Activated effector memory CD4-positive, alpha-beta T cell treated with Interleukin-2 at 50 U/mL for 16 hours (primary cell): ENCODE measurements at regions not wholly inside any gene's neighbourhood (a gene's known extent, or its start where the extent isn't known, plus 50 kb on each side); places are given as distances from the start of the nearest gene placed in this dataset.
"Not testable (repeated sequence)": the region's sequence is repeated elsewhere in the genome, so short reads cannot be mapped to it uniquely, and the experiment has no call there.

Experiments
- DNase-seq: peaks from one replicate; pipeline ENCODE4 v3.0.0-alpha.2; 2020

DNA sequence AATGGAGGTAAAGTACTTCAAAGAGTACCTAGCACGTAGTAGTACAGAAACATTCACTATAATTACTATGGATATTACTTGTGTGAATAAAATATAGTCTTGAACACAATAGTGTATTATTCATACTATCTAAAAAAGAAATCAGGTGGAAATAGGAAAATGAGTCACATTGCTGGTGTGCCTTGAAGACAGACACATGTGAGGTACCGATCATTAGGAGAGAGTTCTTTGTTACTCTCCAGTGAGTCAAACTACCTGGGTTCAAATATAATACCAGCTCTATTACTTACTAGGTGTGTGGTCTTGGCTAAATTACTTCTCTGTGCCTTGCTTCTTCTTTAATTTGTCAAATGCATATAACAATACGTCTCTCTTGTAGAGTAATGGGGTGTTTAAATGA is 50.8 kb upstream of the BEND6 start:
- DNase-seq: no peak

DNA sequence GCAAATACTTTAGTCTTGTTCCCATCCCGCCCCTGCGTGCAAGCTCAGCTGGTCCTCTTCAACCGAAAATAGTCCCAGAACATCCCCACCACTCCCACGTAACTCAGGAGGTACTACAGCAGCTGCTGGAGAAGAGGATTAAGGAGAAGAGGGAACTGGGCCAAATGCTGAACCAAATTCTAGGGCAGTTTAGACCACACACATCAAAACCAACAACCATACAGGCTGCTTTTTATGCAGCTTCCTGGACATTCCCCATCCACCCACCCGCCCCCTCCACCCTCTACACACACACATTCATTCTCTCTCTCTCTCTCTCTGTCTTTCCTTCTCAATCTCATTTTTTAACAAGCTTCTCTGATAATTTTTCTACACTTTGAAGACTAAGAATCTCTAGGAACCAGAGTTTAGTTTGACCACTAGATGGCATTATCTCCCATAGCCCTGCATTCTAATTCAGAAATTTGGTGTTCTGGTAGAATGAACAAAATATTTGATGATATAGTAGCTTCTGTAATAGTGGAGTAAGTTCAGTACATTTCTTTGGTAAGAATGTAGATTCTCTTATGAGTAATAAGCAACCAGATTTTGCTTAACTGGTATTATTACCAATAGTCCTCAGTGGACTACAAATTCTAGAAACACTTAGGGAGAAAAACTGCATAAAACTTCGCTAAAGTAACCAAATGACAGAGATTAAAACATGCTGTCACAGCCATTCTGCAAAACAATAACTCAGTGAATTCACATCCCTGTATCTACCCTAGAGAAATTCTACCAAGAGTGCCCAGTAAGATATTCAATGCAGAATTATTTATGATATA is 52.1 kb upstream of the BEND6 start:
- no peak for DNase-seq

- no peak for DNase-seq
Observed at GRCh38 chr6:56900784-56901183, 54.1 kb upstream of the BEND6 start.

DNA sequence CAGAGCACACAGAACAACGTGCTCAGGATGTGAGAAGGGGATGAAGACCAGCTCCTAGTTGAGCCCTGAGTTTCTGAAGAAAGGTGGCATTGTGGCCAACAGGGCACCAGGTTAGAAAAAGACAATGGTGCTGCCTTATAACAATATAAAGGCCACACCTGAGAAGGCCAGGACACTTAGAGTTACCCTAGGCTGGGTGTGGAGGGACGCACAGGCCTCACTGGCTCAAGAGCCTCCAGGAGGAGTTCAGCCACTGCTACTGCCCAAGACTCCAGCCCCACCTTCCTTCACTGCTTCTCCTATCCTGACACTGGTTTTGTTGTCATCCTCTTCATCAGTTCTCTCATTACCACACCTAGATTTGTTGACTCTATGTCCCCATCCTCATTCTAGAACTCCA is 55.2 kb upstream of the BEND6 start:
- DNase-seq: no peak

DNA sequence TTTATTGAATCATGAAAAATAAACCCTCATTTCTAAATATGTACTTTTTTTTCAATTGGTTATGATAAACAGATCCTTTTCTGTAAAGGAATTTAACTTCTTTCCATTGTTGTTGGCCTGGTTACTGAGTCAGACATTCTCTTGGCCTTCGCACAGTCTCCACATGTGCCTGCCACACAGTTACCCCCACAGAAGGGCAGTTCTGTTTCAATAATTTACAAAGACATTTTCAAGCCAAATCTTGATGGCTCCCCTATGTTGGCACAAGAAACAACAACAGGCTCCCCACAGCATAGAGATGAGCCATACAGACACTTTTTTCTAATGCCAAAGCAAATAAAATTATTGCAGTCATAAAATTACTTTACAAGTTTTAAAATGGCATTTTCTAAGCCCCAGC is 55.6 kb upstream of the BEND6 start:
- no peak for DNase-seq

GRCh38 chr6:56897789-56898529 is 56.9 kb upstream of the BEND6 start:
- DNase-seq: no peak

GRCh38 chr6:56891754-56892153 is 63.2 kb upstream of the BEND6 start:
- DNase-seq: no peak

DNA sequence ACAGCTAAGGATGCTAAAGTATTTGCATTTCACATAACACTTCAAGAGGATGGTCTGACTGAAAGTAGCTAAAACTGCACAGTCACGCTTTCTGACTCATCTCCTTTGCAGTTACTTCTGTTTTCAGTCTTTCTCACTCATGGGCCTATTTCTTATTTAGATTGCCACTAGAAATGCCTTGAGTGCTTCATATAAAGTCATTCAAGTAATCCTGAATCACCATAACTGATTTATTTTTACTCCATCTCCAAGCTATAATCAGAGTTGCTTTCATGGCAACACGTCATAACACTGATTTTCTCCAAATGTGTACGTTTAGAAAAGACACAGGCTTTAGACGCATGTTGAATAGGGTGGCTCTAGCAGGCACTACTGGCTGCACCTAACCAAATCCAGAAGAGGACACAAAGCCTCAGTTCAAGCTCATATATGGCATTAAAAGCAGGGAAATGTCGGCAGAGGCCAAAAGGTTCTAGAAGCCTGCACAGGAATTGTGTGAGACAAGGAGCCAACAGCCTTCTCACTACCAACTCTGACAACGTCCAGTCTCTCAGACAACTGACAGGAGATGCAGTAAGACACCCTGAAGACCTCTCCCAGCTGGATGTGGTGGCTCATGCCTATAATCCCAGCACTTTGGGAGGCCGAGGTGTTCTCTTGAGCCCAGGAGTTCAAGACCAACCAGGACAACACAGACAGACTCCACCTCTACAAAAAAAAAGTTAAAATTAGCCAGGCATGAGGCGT is 64.1 kb upstream of the BEND6 start:
- DNase-seq: no peak

- no peak for DNase-seq
Observed at GRCh38 chr6:56890066-56890465, 64.8 kb upstream of the BEND6 start.

- DNase-seq: no peak
Observed at GRCh38 chr6:56889492-56889891, 65.4 kb upstream of the BEND6 start.

DNA sequence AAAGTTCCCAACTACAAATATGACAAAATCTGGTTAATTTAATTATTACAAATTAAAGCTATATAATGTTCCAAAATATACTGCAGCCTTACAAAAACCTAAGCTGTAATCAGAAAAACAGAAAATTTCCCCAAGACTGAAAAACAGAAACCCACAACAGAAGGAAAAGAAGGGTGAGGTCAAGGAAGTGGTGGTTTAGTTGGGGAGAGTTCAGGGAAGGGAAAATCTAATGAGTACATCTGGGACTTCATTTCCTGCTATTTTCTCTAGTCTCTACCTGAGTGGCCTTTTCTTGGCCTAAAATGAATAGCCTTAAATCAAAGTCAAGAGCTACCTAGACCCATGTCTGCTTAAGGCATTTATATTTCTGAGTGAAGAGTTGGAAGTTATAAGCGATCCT is 66.2 kb upstream of the BEND6 start:
- no peak for DNase-seq

GRCh38 chr6:56887086-56887485 is 67.8 kb upstream of the BEND6 start:
- no peak for DNase-seq

- DNase-seq: no peak
Observed at GRCh38 chr6:56877922-56878321, 77.0 kb upstream of the BEND6 start.

DNA sequence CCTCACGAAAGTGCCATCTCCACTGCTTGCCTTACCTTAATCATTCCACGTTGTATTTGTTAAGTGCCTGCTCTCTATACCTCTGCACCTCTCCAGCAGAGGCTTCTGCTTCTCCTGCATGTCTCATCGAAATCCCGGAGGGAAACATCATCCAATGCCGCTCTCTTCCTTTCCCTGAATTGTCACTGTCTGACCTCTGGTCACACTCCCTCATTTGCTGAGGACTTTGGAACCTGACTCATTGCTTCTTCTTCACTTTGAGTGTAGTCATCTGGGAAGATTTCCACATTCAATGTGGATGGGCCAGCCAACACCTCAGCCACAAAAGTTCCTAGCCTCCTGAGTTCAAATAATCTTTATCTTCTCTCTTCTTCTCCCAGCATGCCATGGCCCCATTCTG is 78.9 kb upstream of the BEND6 start:
- no peak for DNase-seq

DNA sequence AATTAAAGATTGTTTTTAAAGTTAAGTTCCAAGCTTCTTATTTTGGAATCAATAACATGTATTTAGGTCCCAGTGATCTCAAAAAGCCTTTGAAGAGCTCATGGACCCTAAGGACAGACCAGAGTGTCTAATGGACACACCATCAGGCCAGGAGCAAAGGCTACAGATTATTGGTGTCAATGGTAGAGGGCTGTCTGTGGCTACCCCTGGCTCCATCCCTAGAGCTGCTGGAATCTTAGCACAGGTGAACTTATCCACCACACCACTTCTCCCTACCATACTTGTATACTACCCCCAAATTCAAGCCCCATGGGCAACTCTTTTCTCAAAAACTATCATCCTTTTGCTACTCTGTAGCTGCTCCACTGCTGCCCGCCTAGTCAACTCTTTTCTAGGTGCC is 79.4 kb upstream of the BEND6 start:
- no peak for DNase-seq

GRCh38 chr6:56874328-56874727 is 80.6 kb upstream of the BEND6 start:
- no peak for DNase-seq

DNA sequence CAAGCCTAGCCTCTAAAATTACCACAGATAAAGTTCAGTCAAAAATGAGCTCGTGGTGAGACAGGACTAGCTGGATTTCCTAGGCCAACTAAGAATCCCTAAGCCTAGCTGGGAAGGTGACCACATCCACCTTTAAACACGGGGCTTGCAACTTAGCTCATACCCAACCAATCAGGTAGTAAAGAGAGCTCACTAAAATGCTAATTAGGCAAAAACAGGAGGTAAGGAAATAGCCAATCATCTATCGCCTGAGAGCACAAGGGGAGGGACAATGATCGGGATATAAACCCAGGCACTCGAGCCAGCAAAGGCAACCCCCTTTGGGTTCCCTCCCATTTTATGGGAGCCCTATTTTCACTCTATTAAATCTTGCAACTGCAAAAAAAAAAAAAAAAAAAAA is 84.9 kb upstream of the BEND6 start:
- DNase-seq: not testable (repeated sequence)

GRCh38 chr6:56869346-56869745 is 85.6 kb upstream of the BEND6 start:
- no peak for DNase-seq

DNA sequence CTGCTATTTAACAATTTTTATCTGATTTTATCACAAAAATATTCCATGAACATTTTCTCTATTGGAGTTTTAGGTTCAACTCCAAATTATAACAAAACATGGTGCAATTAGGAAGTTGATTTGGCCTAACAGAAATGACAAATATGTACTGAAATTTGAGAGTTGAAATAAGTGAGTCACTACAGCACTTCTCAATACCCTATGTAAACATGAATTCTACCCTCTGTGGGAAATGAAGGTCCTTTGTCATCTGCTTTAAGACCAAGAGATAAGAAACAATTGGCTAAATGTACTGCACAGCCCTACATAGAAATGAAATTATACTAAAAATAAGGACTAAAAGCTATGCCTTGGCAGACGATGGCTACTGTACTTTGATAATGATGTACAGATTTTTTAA is 86.2 kb upstream of the BEND6 start:
- DNase-seq: no peak

DNA sequence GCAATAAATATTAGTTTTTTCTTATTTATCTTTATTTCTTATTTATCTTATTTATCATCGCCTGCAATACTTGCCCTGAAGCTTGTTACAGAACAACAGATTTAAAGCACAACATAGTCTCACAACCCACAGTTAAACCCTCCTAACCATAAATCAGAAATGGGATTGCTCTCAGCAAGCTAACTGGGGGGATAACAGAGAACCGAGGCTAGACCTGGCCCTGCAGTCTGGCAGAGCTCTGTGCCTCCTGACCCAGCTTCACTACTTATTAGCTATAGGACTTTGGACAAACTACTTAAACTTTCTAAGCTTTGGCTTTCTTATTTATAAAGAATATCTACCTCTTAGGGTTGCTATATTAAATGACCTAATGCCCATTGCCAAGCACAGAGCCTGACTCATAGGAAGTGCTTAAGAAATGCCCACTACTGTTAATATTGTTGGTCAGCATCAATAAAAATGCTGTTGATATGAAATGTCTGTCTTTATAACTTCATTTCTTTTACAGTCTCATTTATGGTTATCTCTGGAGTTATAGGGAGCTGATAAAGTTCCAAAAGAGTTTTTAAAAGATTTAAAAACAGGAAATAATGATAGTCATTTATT is 87.9 kb upstream of the BEND6 start:
- no peak for DNase-seq

DNA sequence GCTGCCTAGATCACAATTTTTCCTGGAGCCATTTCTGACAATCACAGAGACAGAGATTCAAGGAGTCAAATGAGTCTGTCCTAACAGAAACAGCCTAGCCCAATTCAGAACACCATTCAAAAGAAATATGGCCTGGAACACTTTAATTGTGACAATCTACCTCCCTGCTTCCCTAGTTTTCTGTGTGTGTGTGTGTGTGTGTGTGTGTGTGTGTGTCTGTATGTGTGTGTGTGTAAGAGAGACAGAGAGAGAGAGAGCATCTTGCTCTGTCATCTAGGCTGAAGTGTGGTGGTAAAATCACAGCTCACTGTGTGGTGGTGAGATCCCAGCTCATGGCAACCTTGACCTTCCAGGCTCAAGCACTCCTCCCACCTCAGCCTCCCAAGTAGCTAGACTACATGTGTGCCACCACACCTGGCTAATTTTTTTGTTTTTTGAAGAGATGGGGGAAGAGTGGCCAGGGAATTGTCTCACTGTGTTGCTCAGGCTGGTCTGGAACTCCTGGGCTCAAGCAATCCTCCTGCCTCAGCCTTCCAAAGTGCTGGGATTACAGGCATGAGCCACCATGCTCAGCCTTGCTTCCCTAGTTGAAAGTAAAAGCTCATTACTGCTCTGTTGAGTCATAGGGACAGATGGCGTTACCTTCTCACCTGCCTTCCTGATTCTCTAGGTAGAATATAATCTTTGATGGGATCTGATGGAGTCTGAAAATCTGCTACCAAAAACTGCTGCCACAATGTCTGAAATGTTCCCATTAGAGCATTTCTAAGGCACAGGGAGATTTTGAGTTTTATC is 89.6 kb upstream of the BEND6 start:
- DNase-seq: no peak

- DNase-seq: no peak
Observed at GRCh38 chr6:56864171-56864616, 90.7 kb upstream of the BEND6 start.
